ENCODE measurements at regions not wholly inside any gene's neighbourhood (a gene's known extent, or its start where the extent isn't known, plus 50 kb on each side); places are given as distances from the start of the nearest gene placed in this dataset.

GRCh38 chr14:61201171-61201570 is 80.0 kb downstream of the TMEM30B start (continued):
- no peak for TF ChIP-seq STAT1 (IDR thresholded peaks at IDR 0.05; ENCODE audit: unreplicated experiment)
- TF ChIP-seq EZH2phosphoT487 (IDR thresholded peaks at IDR 0.05; ENCODE audit: unreplicated experiment), result no peak
- no peak for TF ChIP-seq POLR2AphosphoS5 (IDR thresholded peaks at IDR 0.05; ENCODE audit: low read depth)
- no peak for TF ChIP-seq EZH2 (IDR thresholded peaks at IDR 0.05; ENCODE audit: low read depth, unreplicated experiment)

GRCh38 chr14:61197416-61197815 is 83.7 kb downstream of the TMEM30B start:
- Mint-ChIP-seq H3K4me1 (peaks cover 6% of the 10 kb centered on the region), H3K36me3 (ENCODE audit: low read depth) (no peaks in the 10 kb centered on the region), H3K27ac (no peak overlapping the region), H3K9me3 (no peaks in the 10 kb centered on the region), H3K4me3 (no peak overlapping the region), H3K27me3 (ENCODE audit: insufficient read depth, low read depth, poor library complexity) (no peaks in the 10 kb centered on the region)
- Histone ChIP-seq H3K36me3 (ENCODE audit: insufficient read depth) (no peaks in the 10 kb centered on the region), H3K4me1 (ENCODE audit: insufficient read depth) (peaks cover 6% of the 10 kb centered on the region; the same call in 1 of the 2 replicates), H2AFZ (no peak overlapping the region), H3K79me2 (replicated peaks; ENCODE audit: insufficient read depth) (no peaks in the 10 kb centered on the region), H3K27me3 (ENCODE audit: insufficient read depth) (no peaks in the 10 kb centered on the region), H3K9me2 (ENCODE audit: insufficient read depth) (peaks cover 2% of the 10 kb centered on the region; the same call in 1 of the 2 replicates), H3K27ac (ENCODE audit: low read depth) (no peak overlapping the region), H3K4me3 (no peak overlapping the region), H3F3A (replicated peaks; ENCODE audit: low read depth) (no peaks in the 10 kb centered on the region), H4K20me1 (replicated peaks; ENCODE audit: insufficient read depth) (no peaks in the 10 kb centered on the region), H3K4me2 (no peak overlapping the region)
- TF ChIP-seq JUNB (IDR thresholded peaks at IDR 0.05; ENCODE audit: unreplicated experiment), result no peak
- no peak for TF ChIP-seq NANOG (IDR thresholded peaks at IDR 0.05; ENCODE audit: borderline replicate concordance)
- TF ChIP-seq, protein P1, sequence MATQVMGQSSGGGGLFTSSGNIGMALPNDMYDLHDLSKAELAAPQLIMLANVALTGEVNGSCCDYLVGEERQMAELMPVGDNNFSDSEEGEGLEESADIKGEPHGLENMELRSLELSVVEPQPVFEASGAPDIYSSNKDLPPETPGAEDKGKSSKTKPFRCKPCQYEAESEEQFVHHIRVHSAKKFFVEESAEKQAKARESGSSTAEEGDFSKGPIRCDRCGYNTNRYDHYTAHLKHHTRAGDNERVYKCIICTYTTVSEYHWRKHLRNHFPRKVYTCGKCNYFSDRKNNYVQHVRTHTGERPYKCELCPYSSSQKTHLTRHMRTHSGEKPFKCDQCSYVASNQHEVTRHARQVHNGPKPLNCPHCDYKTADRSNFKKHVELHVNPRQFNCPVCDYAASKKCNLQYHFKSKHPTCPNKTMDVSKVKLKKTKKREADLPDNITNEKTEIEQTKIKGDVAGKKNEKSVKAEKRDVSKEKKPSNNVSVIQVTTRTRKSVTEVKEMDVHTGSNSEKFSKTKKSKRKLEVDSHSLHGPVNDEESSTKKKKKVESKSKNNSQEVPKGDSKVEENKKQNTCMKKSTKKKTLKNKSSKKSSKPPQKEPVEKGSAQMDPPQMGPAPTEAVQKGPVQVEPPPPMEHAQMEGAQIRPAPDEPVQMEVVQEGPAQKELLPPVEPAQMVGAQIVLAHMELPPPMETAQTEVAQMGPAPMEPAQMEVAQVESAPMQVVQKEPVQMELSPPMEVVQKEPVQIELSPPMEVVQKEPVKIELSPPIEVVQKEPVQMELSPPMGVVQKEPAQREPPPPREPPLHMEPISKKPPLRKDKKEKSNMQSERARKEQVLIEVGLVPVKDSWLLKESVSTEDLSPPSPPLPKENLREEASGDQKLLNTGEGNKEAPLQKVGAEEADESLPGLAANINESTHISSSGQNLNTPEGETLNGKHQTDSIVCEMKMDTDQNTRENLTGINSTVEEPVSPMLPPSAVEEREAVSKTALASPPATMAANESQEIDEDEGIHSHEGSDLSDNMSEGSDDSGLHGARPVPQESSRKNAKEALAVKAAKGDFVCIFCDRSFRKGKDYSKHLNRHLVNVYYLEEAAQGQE (IDR thresholded peaks at IDR 0.05; ENCODE audit: unreplicated experiment), result no peak
- TF ChIP-seq ZNF331 (CRISPR knock-in tag; IDR thresholded peaks at IDR 0.05; ENCODE audit: low read depth), result no peak
- TF ChIP-seq EZH2 (IDR thresholded peaks at IDR 0.05; ENCODE audit: low read depth, unreplicated experiment), result no peak
- DNase-seq (ENCODE audit: low spot score) (no peak), ATAC-seq (no peak)

- Histone ChIP-seq H3K27me3 (ENCODE audit: insufficient read depth) (no peaks in the 10 kb centered on the region), H3K79me2 (replicated peaks; ENCODE audit: insufficient read depth) (no peaks in the 10 kb centered on the region), H3F3A (replicated peaks; ENCODE audit: low read depth) (no peaks in the 10 kb centered on the region), H3K36me3 (ENCODE audit: insufficient read depth) (no peaks in the 10 kb centered on the region), H3K4me1 (ENCODE audit: insufficient read depth) (peaks cover under 1% of the 10 kb centered on the region; the same call in 1 of the 2 replicates), H3K9me2 (ENCODE audit: insufficient read depth) (peaks cover 2% of the 10 kb centered on the region; the same call in 1 of the 2 replicates), H3K4me2 (no peak overlapping the region), H3K27ac (ENCODE audit: low read depth) (no peak overlapping the region), H2AFZ (no peak overlapping the region), H4K20me1 (replicated peaks; ENCODE audit: insufficient read depth) (no peaks in the 10 kb centered on the region), H3K4me3 (no peak overlapping the region)
- DNase-seq (ENCODE audit: low spot score) (no peak), ATAC-seq (no peak)
- Mint-ChIP-seq H3K36me3 (ENCODE audit: low read depth) (no peaks in the 10 kb centered on the region), H3K27ac (no peak overlapping the region), H3K4me3 (no peak overlapping the region), H3K9me3 (no peaks in the 10 kb centered on the region), H3K27me3 (ENCODE audit: insufficient read depth, low read depth, poor library complexity) (no peaks in the 10 kb centered on the region), H3K4me1 (no peaks in the 10 kb centered on the region; the same call in 2 of the 3 replicates)
- no peak for TF ChIP-seq POLR2AphosphoS5 (IDR thresholded peaks at IDR 0.05; ENCODE audit: low read depth)
- no peak for TF ChIP-seq ZNF331 (CRISPR knock-in tag; IDR thresholded peaks at IDR 0.05; ENCODE audit: low read depth)
- TF ChIP-seq, protein P2, sequence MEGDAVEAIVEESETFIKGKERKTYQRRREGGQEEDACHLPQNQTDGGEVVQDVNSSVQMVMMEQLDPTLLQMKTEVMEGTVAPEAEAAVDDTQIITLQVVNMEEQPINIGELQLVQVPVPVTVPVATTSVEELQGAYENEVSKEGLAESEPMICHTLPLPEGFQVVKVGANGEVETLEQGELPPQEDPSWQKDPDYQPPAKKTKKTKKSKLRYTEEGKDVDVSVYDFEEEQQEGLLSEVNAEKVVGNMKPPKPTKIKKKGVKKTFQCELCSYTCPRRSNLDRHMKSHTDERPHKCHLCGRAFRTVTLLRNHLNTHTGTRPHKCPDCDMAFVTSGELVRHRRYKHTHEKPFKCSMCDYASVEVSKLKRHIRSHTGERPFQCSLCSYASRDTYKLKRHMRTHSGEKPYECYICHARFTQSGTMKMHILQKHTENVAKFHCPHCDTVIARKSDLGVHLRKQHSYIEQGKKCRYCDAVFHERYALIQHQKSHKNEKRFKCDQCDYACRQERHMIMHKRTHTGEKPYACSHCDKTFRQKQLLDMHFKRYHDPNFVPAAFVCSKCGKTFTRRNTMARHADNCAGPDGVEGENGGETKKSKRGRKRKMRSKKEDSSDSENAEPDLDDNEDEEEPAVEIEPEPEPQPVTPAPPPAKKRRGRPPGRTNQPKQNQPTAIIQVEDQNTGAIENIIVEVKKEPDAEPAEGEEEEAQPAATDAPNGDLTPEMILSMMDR (conservative IDR thresholded peaks at IDR 0.05; ENCODE audit: low read depth in 2 of 2), result peak; percentile 32 to 62
Observed at GRCh38 chr14:61196792-61197191, 84.3 kb downstream of the TMEM30B start.

Data from GM23338 (cell line).